HFFc6 (cell line): ENCODE measurements at regions not wholly inside any gene's neighbourhood (a gene's known extent, or its start where the extent isn't known, plus 50 kb on each side); places are given as distances from the start of the nearest gene placed in this dataset.
"Not testable (repeated sequence)": the region's sequence is repeated elsewhere in the genome, so short reads cannot be mapped to it uniquely, and the experiment has no call there.

Source experiments
- DNase-seq: peaks from one replicate; pipeline ENCODE4 v3.0.0-alpha.2; 2018
- H3K27ac Mint-ChIP-seq: 2 replicates; pipeline ENCODE4 v1.8.0; 2020; ENCODE audit warnings: mild to moderate bottlenecking, mixed read lengths
- H3K27me3 Mint-ChIP-seq: 2 replicates; pipeline ENCODE4 v1.8.0; 2021; ENCODE audit warnings: mild to moderate bottlenecking, moderate library complexity, mixed read lengths; ENCODE audit not compliant: insufficient read depth
- H3K36me3 Mint-ChIP-seq: 2 replicates; pipeline ENCODE4 v1.8.0; 2021; ENCODE audit warnings: low read depth, mixed read lengths
- H3K4me1 Mint-ChIP-seq: 2 replicates; pipeline ENCODE4 v1.8.0; 2020; ENCODE audit warnings: low read depth, mixed read lengths
- H3K4me3 Mint-ChIP-seq: 2 replicates; pipeline ENCODE4 v1.8.0; 2020; ENCODE audit warnings: mild to moderate bottlenecking, moderate library complexity, mixed read lengths
- H3K9me3 Mint-ChIP-seq: 2 replicates; pipeline ENCODE4 v1.8.0; 2020; ENCODE audit warnings: mild to moderate bottlenecking, mixed read lengths
- CTCF ChIP-seq: fragments of 200-600 bp; sonication (generic); IDR thresholded peaks from 2 replicates; pipeline ENCODE4 v1.5.0; 2021; ENCODE audit warnings: antibody characterized with exemption, mild to moderate bottlenecking

- no peak for DNase-seq
- Mint-ChIP-seq H3K9me3 (no peaks in the 10 kb centered on the region), H3K27me3 (no peaks in the 10 kb centered on the region), H3K4me3 (no peak overlapping the region), H3K27ac (no peak overlapping the region), H3K36me3 (no peaks in the 10 kb centered on the region), H3K4me1 (peaks cover 9% of the 10 kb centered on the region)
- TF ChIP-seq CTCF: no peak
Measured at GRCh38 chr6:19382676-19383075, 454.5 kb upstream of the ID4 start.

- Mint-ChIP-seq H3K27me3 (no peaks in the 10 kb centered on the region), H3K36me3 (no peaks in the 10 kb centered on the region), H3K9me3 (no peaks in the 10 kb centered on the region), H3K4me1 (peaks cover 6% of the 10 kb centered on the region; the same call in 1 of the 2 replicates), H3K4me3 (no peak overlapping the region), H3K27ac (no peak overlapping the region)
- no peak for DNase-seq
- no peak for TF ChIP-seq CTCF
Measured at GRCh38 chr6:19391926-19392325, 445.2 kb upstream of the ID4 start.

- no peak overlapping the region for H3K4me3 Mint-ChIP-seq
- H3K9me3 Mint-ChIP-seq: no peaks in the 10 kb centered on the region
- peaks cover 6% of the 10 kb centered on the region; the same call in 1 of the 2 replicates for H3K4me1 Mint-ChIP-seq
- TF ChIP-seq CTCF: no peak
- H3K27ac Mint-ChIP-seq: no peak overlapping the region
- H3K27me3 Mint-ChIP-seq: no peaks in the 10 kb centered on the region
- no peak for DNase-seq
- H3K36me3 Mint-ChIP-seq: no peaks in the 10 kb centered on the region
Measured at GRCh38 chr6:19394051-19394450, 443.1 kb upstream of the ID4 start.

- H3K36me3 Mint-ChIP-seq: no peaks in the 10 kb centered on the region
- TF ChIP-seq CTCF: no peak
- peaks cover 6% of the 10 kb centered on the region; the same call in 1 of the 2 replicates for H3K4me1 Mint-ChIP-seq
- H3K4me3 Mint-ChIP-seq: no peak overlapping the region
- no peaks in the 10 kb centered on the region for H3K27me3 Mint-ChIP-seq
- no peak for DNase-seq
- no peak overlapping the region for H3K27ac Mint-ChIP-seq
- H3K9me3 Mint-ChIP-seq: no peaks in the 10 kb centered on the region
Measured at GRCh38 chr6:19394687-19395086, 442.5 kb upstream of the ID4 start.

GRCh38 chr6:19395316-19395715 is 441.9 kb upstream of the ID4 start:
- Mint-ChIP-seq H3K27me3 (no peaks in the 10 kb centered on the region), H3K27ac (no peak overlapping the region), H3K4me3 (no peak overlapping the region), H3K9me3 (no peaks in the 10 kb centered on the region), H3K36me3 (no peaks in the 10 kb centered on the region), H3K4me1 (peaks cover 6% of the 10 kb centered on the region; the same call in 1 of the 2 replicates)
- no peak for TF ChIP-seq CTCF
- DNase-seq: no peak

- no peak overlapping the region for H3K27ac Mint-ChIP-seq
- no peak overlapping the region for H3K4me3 Mint-ChIP-seq
- no peak for TF ChIP-seq CTCF
- no peaks in the 10 kb centered on the region for H3K4me1 Mint-ChIP-seq
- peak; percentile 31 for DNase-seq
- H3K36me3 Mint-ChIP-seq: no peaks in the 10 kb centered on the region
- H3K9me3 Mint-ChIP-seq: peaks cover 1% of the 10 kb centered on the region; the same call in 1 of the 2 replicates
- H3K27me3 Mint-ChIP-seq: peaks cover 1% of the 10 kb centered on the region; the same call in 1 of the 2 replicates
Measured at GRCh38 chr6:19399406-19399805, 437.8 kb upstream of the ID4 start.

- not testable (repeated sequence) for H3K4me3 Mint-ChIP-seq, DNase-seq, H3K27me3 Mint-ChIP-seq, H3K27ac Mint-ChIP-seq
- Mint-ChIP-seq H3K9me3 (peaks cover 18% of the 10 kb centered on the region), H3K36me3 (peaks cover 12% of the 10 kb centered on the region), H3K4me1 (peaks cover 11% of the 10 kb centered on the region)
Measured at GRCh38 chr6:19404884-19405283, 432.3 kb upstream of the ID4 start.
